ENCODE measurements at regions not wholly inside any gene's neighbourhood (a gene's known extent, or its start where the extent isn't known, plus 50 kb on each side); places are given as distances from the start of the nearest gene placed in this dataset.
"Not testable (repeated sequence)": the region's sequence is repeated elsewhere in the genome, so short reads cannot be mapped to it uniquely, and the experiment has no call there.

- H3K27ac ChIP-seq (ENCODE audit: low read depth, low read length); H3K9me3 ChIP-seq (ENCODE audit: low read length); H3K4me1 ChIP-seq (ENCODE audit: insufficient read depth, low read length); H3K27me3 ChIP-seq (ENCODE audit: control insufficient read depth in 1 of 2, insufficient read depth in 2 of 2, low read length in 2 of 2); H3K4me3 ChIP-seq (ENCODE audit: low read depth in 1 of 2, low read length in 2 of 2); H3K9ac ChIP-seq (ENCODE audit: low read length): not testable (repeated sequence)
- peaks cover 32% of the 10 kb centered on the region for H3K36me3 ChIP-seq (ENCODE audit: insufficient read depth, low read length)
Measured at GRCh38 chr7:149556525-149556924, 58.9 kb upstream of the ZNF746 start.

GRCh38 chr7:149554821-149555220 lies 57.2 kb upstream of the ZNF746 start:
- H3K4me1 ChIP-seq (ENCODE audit: insufficient read depth, low read length); H3K27ac ChIP-seq (ENCODE audit: low read depth, low read length); H3K9ac ChIP-seq (ENCODE audit: low read length); H3K4me3 ChIP-seq (ENCODE audit: low read depth in 1 of 2, low read length in 2 of 2); H3K27me3 ChIP-seq (ENCODE audit: control insufficient read depth in 1 of 2, insufficient read depth in 2 of 2, low read length in 2 of 2); H3K9me3 ChIP-seq (ENCODE audit: low read length): not testable (repeated sequence)
- peaks cover 47% of the 10 kb centered on the region for H3K36me3 ChIP-seq (ENCODE audit: insufficient read depth, low read length)

- not testable (repeated sequence) for H3K4me3 ChIP-seq (ENCODE audit: low read depth in 1 of 2, low read length in 2 of 2); H3K27me3 ChIP-seq (ENCODE audit: control insufficient read depth in 1 of 2, insufficient read depth in 2 of 2, low read length in 2 of 2); H3K27ac ChIP-seq (ENCODE audit: low read depth, low read length); H3K9me3 ChIP-seq (ENCODE audit: low read length); H3K9ac ChIP-seq (ENCODE audit: low read length); H3K4me1 ChIP-seq (ENCODE audit: insufficient read depth, low read length)
- H3K36me3 ChIP-seq (ENCODE audit: insufficient read depth, low read length), result peaks cover 49% of the 10 kb centered on the region
Measured at GRCh38 chr7:149553991-149554390, 56.4 kb upstream of the ZNF746 start.

- Histone ChIP-seq H3K9me3 (ENCODE audit: low read length) (no peaks in the 10 kb centered on the region), H3K9ac (ENCODE audit: low read length) (no peak overlapping the region), H3K36me3 (ENCODE audit: insufficient read depth, low read length) (peaks cover 52% of the 10 kb centered on the region), H3K4me1 (ENCODE audit: insufficient read depth, low read length) (no peaks in the 10 kb centered on the region), H3K27me3 (ENCODE audit: control insufficient read depth in 1 of 2, insufficient read depth in 2 of 2, low read length in 2 of 2) (no peaks in the 10 kb centered on the region), H3K4me3 (ENCODE audit: low read depth in 1 of 2, low read length in 2 of 2) (no peak overlapping the region), H3K27ac (ENCODE audit: low read depth, low read length) (no peak overlapping the region)
Measured at GRCh38 chr7:149552799-149553198, 55.2 kb upstream of the ZNF746 start.

Measured in muscle layer of colon (tissue), 2 donors.